Islet precursor cell (in vitro differentiated cells): ENCODE measurements at regions not wholly inside any gene's neighbourhood (a gene's known extent, or its start where the extent isn't known, plus 50 kb on each side); places are given as distances from the start of the nearest gene placed in this dataset.
"Not testable (repeated sequence)": the region's sequence is repeated elsewhere in the genome, so short reads cannot be mapped to it uniquely, and the experiment has no call there.

Experiments
- DNase-seq: peaks from one replicate; pipeline ENCODE4 v3.0.0-alpha.2; 2018

- DNase-seq: peak; percentile 85
These were observed 193.7 kb downstream of the C16orf95 start for GRCh38 chr16:87123356-87124001.

GRCh38 chr16:87124405-87124804 is 192.8 kb downstream of the C16orf95 start:
- not testable (repeated sequence) for DNase-seq

- DNase-seq: no peak
These were observed 191.7 kb downstream of the C16orf95 start for GRCh38 chr16:87125206-87126155.

GRCh38 chr16:87126403-87127025 is 190.7 kb downstream of the C16orf95 start:
- DNase-seq: no peak

GRCh38 chr16:87127061-87127765 is 190.0 kb downstream of the C16orf95 start:
- peak; percentile 64 for DNase-seq

GRCh38 chr16:87127766-87128147 is 189.4 kb downstream of the C16orf95 start:
- no peak for DNase-seq

- DNase-seq: peak; percentile 94
These were observed 187.4 kb downstream of the C16orf95 start for GRCh38 chr16:87129771-87130170.

GRCh38 chr16:87131061-87131995 is 185.9 kb downstream of the C16orf95 start:
- DNase-seq: no peak

GRCh38 chr16:87131996-87132345 is 185.2 kb downstream of the C16orf95 start:
- no peak for DNase-seq

GRCh38 chr16:87132361-87133014 is 184.7 kb downstream of the C16orf95 start:
- DNase-seq: peak; percentile 87

- DNase-seq: no peak
These were observed 183.9 kb downstream of the C16orf95 start for GRCh38 chr16:87133112-87133850.

- DNase-seq: no peak
These were observed 183.1 kb downstream of the C16orf95 start for GRCh38 chr16:87133966-87134627.

GRCh38 chr16:87134628-87134995 is 182.6 kb downstream of the C16orf95 start:
- DNase-seq: no peak

- DNase-seq: no peak
These were observed 181.8 kb downstream of the C16orf95 start for GRCh38 chr16:87135246-87136030.

- no peak for DNase-seq
These were observed 178.9 kb downstream of the C16orf95 start for GRCh38 chr16:87138316-87138715.

- DNase-seq: no peak
These were observed 178.4 kb downstream of the C16orf95 start for GRCh38 chr16:87138738-87139267.

GRCh38 chr16:87140211-87141200 is 176.7 kb downstream of the C16orf95 start:
- no peak for DNase-seq

- no peak for DNase-seq
These were observed 175.8 kb downstream of the C16orf95 start for GRCh38 chr16:87141402-87141801.
